PC-3 (cell line): ENCODE measurements at regions not wholly inside any gene's neighbourhood (a gene's known extent, or its start where the extent isn't known, plus 50 kb on each side); places are given as distances from the start of the nearest gene placed in this dataset.

Experiments used
- ATAC-seq: fragments of 200-7000 bp; cut with Tn5 transposase; 2 replicates; pipeline ENCODE4 v1.9.1; 2020; ENCODE audit warnings: mild to moderate bottlenecking, moderate library complexity
- BruUV-seq: library from RNA; stranded (reverse); fragments of 400-500 nt; replicated peaks from 2 replicates; lab custom pipeline; 2021; lab: Mats Ljungman, UMichigan
- CTCF ChIA-PET: fragments of 300-600 bp; sonication (Branson Sonifier 250); formaldehyde crosslinking; loops from one replicate; lab custom pipeline; 2022; ENCODE audit warnings: antibody characterized with exemption; lab: Charles Lee
- POLR2A ChIA-PET: fragments of 300-600 bp; sonication (Branson Sonifier 250); formaldehyde crosslinking; loops from one replicate; lab custom pipeline; 2022; ENCODE audit warnings: antibody characterized with exemption; ENCODE audit not compliant: unreplicated experiment; lab: Charles Lee
- DNase-seq: peaks from one replicate; pipeline ENCODE4 v3.0.0-alpha.2; 2015
- H2AFZ ChIP-seq: fragments of 300-600 bp; sonication (generic); 2 replicates; pipeline ENCODE4 v1.6.0; 2016; ENCODE audit warnings: antibody characterized with exemption, low read length
- H3F3A ChIP-seq: fragments of 300-600 bp; sonication (generic); one replicate; pipeline ENCODE4 v1.6.0; 2017; ENCODE audit warnings: antibody characterized with exemption, low read length, control low read depth, mild to moderate bottlenecking; ENCODE audit not compliant: unreplicated experiment
- H3K27ac ChIP-seq: fragments of 300-600 bp; sonication (generic); 2 replicates; pipeline ENCODE4 v1.5.1; 2016; ENCODE audit warnings: mild to moderate bottlenecking, low read length
- H3K27me3 ChIP-seq: fragments of 300-600 bp; sonication (generic); 2 replicates; pipeline ENCODE4 v1.6.1; 2016; ENCODE audit warnings: low read length, mixed read lengths
- H3K36me3 ChIP-seq: fragments of 300-600 bp; sonication (generic); 2 replicates; pipeline ENCODE4 v1.6.1; 2016; ENCODE audit warnings: low read depth, mixed run types, low read length, mixed read lengths
- H3K4me1 ChIP-seq: fragments of 300-600 bp; sonication (generic); 2 replicates; pipeline ENCODE4 v1.5.1; 2016; ENCODE audit warnings: low read length; ENCODE audit not compliant: insufficient read depth
- H3K4me2 ChIP-seq: fragments of 300-600 bp; sonication (generic); 2 replicates; pipeline ENCODE4 v1.6.0; 2016; ENCODE audit warnings: low read length
- H3K4me3 ChIP-seq: fragments of 300-600 bp; sonication (generic); 2 replicates; pipeline ENCODE4 v1.5.1; 2016; ENCODE audit warnings: mild to moderate bottlenecking, low read length, mixed read lengths
- H3K79me2 ChIP-seq: fragments of 300-600 bp; sonication (generic); 2 replicates; pipeline ENCODE4 v1.6.1; 2017; ENCODE audit warnings: low read length, mixed read lengths
- H3K9ac ChIP-seq: fragments of 300-600 bp; sonication (generic); 2 replicates; pipeline ENCODE4 v1.6.0; 2016; ENCODE audit warnings: mild to moderate bottlenecking, low read length
- H3K9me2 ChIP-seq: fragments of 300-600 bp; sonication (generic); replicated peaks from 2 replicates; pipeline ENCODE4 v1.6.1; 2016; ENCODE audit warnings: mixed run types, low read length, mixed read lengths
- H3K9me3 ChIP-seq: fragments of 300-600 bp; sonication (generic); 2 replicates; pipeline ENCODE4 v1.6.1; 2016; ENCODE audit warnings: low read length, mixed read lengths
- H4K20me1 ChIP-seq: fragments of 300-600 bp; sonication (generic); 2 replicates; pipeline ENCODE4 v1.6.1; 2016; ENCODE audit warnings: low read length, mixed read lengths
- CTCF ChIP-seq: fragments of 300-600 bp; sonication (generic); conservative IDR thresholded peaks from 2 replicates; pipeline ENCODE4 v1.5.1; 2017; ENCODE audit warnings: antibody characterized with exemption, low read depth, mild to moderate bottlenecking, low read length
- EZH2 ChIP-seq: fragments of 300-600 bp; sonication (generic); IDR thresholded peaks from one replicate; pipeline ENCODE4 v1.6.1; 2017; ENCODE audit warnings: antibody characterized with exemption, mild to moderate bottlenecking, low read length; ENCODE audit not compliant: unreplicated experiment
- EZH2phosphoT487 ChIP-seq: fragments of 300-600 bp; sonication (generic); IDR thresholded peaks from 2 replicates; pipeline ENCODE4 v1.6.1; 2018; ENCODE audit warnings: mild to moderate bottlenecking, antibody characterized with exemption, low read length, borderline replicate concordance
- intact Hi-C: fragments of 100-400 bp; cut with micrococcal nuclease; formaldehyde crosslinking; loops from 2 replicates; pipeline ENCODE4 v1.9.0; 2023

GRCh38 chr1:81029266-81029665 is 771.5 kb upstream of the ADGRL2 start:
- DNase-seq (no peak), ATAC-seq (no peak)
- H3K9me3 ChIP-seq, result no peaks in the 10 kb centered on the region
- H3K9me2 ChIP-seq, result no peaks in the 10 kb centered on the region
- BruUV-seq, result no TSS peak
- H4K20me1 ChIP-seq, result no peaks in the 10 kb centered on the region
- H3K36me3 ChIP-seq, result no peaks in the 10 kb centered on the region
- no peaks in the 10 kb centered on the region for H3K4me1 ChIP-seq
- H3K9ac ChIP-seq, result no peak overlapping the region
- TF ChIP-seq EZH2 (no peak), EZH2phosphoT487 (no peak), CTCF (no peak)
- no peak overlapping the region for H3K4me3 ChIP-seq
- ChIA-PET POLR2A (no interaction called here), CTCF (no interaction called here)
- intact Hi-C loops, result no loop called here
- no peak overlapping the region for H3K4me2 ChIP-seq
- no peaks in the 10 kb centered on the region for H3K27me3 ChIP-seq
- H3K27ac ChIP-seq, result no peak overlapping the region
- no peaks in the 10 kb centered on the region for H3K79me2 ChIP-seq
- H2AFZ ChIP-seq, result no peak overlapping the region
- no peaks in the 10 kb centered on the region for H3F3A ChIP-seq

GRCh38 chr1:81023187-81023724 is 777.5 kb upstream of the ADGRL2 start:
- no peak for DNase-seq
- no TSS peak for BruUV-seq
- H2AFZ ChIP-seq, result no peak overlapping the region

More at GRCh38 chr1:81023187-81023724, 777.5 kb upstream of the ADGRL2 start:
- POLR2A ChIA-PET, result no interaction called here
- Histone ChIP-seq H3K36me3 (no peaks in the 10 kb centered on the region), H3K79me2 (no peaks in the 10 kb centered on the region), H3K9me3 (no peaks in the 10 kb centered on the region), H3K9me2 (no peaks in the 10 kb centered on the region), H3K9ac (no peak overlapping the region), H4K20me1 (no peaks in the 10 kb centered on the region), H3K4me1 (no peaks in the 10 kb centered on the region), H3F3A (no peaks in the 10 kb centered on the region), H3K4me2 (no peak overlapping the region), H3K4me3 (no peak overlapping the region), H3K27ac (no peak overlapping the region), H3K27me3 (no peaks in the 10 kb centered on the region)
- no peak for ATAC-seq
- intact Hi-C loops, result no loop called here
- TF ChIP-seq EZH2phosphoT487, result no peak
- no peak for TF ChIP-seq CTCF
- no peak for TF ChIP-seq EZH2
- CTCF ChIA-PET, result no interaction called here
